H9 (cell line): ENCODE measurements at regions not wholly inside any gene's neighbourhood (a gene's known extent, or its start where the extent isn't known, plus 50 kb on each side); places are given as distances from the start of the nearest gene placed in this dataset.

Experiments used
- DNase-seq: peaks from one replicate; pipeline ENCODE4 v3.0.0-alpha.2; 2017
- H2AFZ ChIP-seq: one replicate; pipeline ENCODE4 v1.6.1; 2013; ENCODE audit warnings: mild to moderate bottlenecking, low read length, control low read depth, moderate library complexity
- H2AK5ac ChIP-seq: 2 replicates; pipeline ENCODE4 v1.6.1; 2013; ENCODE audit warnings: low read length, control low read depth, mixed read lengths; ENCODE audit not compliant: insufficient read length
- H2BK120ac ChIP-seq: one replicate; pipeline ENCODE4 v1.6.1; 2013; ENCODE audit warnings: low read depth, mild to moderate bottlenecking, low read length, control low read depth, inconsistent platforms; ENCODE audit not compliant: poor library complexity, severe bottlenecking
- H2BK12ac ChIP-seq: 2 replicates; pipeline ENCODE4 v1.6.1; 2013; ENCODE audit warnings: low read length, control low read depth, mixed read lengths, low read depth; ENCODE audit not compliant: insufficient read length
- H2BK15ac ChIP-seq: 2 replicates; pipeline ENCODE4 v1.6.1; 2013; ENCODE audit warnings: low read depth, low read length, control low read depth
- H2BK20ac ChIP-seq: one replicate; pipeline ENCODE4 v1.6.1; 2013; ENCODE audit warnings: low read depth, mild to moderate bottlenecking, low read length, control low read depth, inconsistent platforms; ENCODE audit not compliant: poor library complexity, severe bottlenecking
- H2BK5ac ChIP-seq: 2 replicates; pipeline ENCODE4 v1.6.1; 2013; ENCODE audit warnings: low read length, control low read depth, mixed read lengths; ENCODE audit not compliant: insufficient read length
- H3K14ac ChIP-seq: 2 replicates; pipeline ENCODE4 v1.6.1; 2013; ENCODE audit warnings: low read length, control low read depth; ENCODE audit not compliant: insufficient read depth
- H3K18ac ChIP-seq: 2 replicates; pipeline ENCODE4 v1.6.1; 2013; ENCODE audit warnings: low read depth, mild to moderate bottlenecking, mixed read lengths, low read length, control low read depth; ENCODE audit not compliant: insufficient read length
- H3K23ac ChIP-seq: 2 replicates; pipeline ENCODE4 v1.6.1; 2013; ENCODE audit warnings: low read length, control low read depth, mixed read lengths, low read depth; ENCODE audit not compliant: insufficient read length
- H3K23me2 ChIP-seq: 2 replicates; pipeline ENCODE4 v1.6.1; 2013; ENCODE audit warnings: low read depth, mild to moderate bottlenecking, mixed read lengths, low read length, control low read depth; ENCODE audit not compliant: insufficient read length, poor library complexity, severe bottlenecking
- H3K27ac ChIP-seq: 2 replicates; pipeline ENCODE4 v1.5.1; 2013; ENCODE audit warnings: low read length, control low read depth, mixed read lengths, low read depth; ENCODE audit not compliant: insufficient read length
- H3K27me3 ChIP-seq: 2 replicates; pipeline ENCODE4 v1.6.1; 2013; ENCODE audit warnings: low read length, control low read depth, inconsistent platforms; ENCODE audit not compliant: insufficient read depth
- H3K4ac ChIP-seq: 2 replicates; pipeline ENCODE4 v1.6.1; 2013; ENCODE audit warnings: low read depth, mild to moderate bottlenecking, control low read depth, inconsistent platforms, low read length, moderate library complexity
- H3K4me1 ChIP-seq: 2 replicates; pipeline ENCODE4 v1.6.1; 2013; ENCODE audit warnings: low read length, control low read depth, inconsistent platforms; ENCODE audit not compliant: insufficient read depth
- H3K4me2 ChIP-seq: 2 replicates; pipeline ENCODE4 v1.6.1; 2013; ENCODE audit warnings: low read length, control low read depth, mixed read lengths; ENCODE audit not compliant: insufficient read length, insufficient read depth
- H3K56ac ChIP-seq: 2 replicates; pipeline ENCODE4 v1.6.1; 2013; ENCODE audit warnings: low read depth, mild to moderate bottlenecking, mixed read lengths, low read length, control low read depth; ENCODE audit not compliant: insufficient read length
- H3K79me1 ChIP-seq: 2 replicates; pipeline ENCODE4 v1.6.1; 2013; ENCODE audit warnings: low read depth, mild to moderate bottlenecking, moderate library complexity, low read length, control low read depth, inconsistent platforms; ENCODE audit not compliant: insufficient read depth, poor library complexity, severe bottlenecking
- H3K79me2 ChIP-seq: 2 replicates; pipeline ENCODE4 v1.6.1; 2013; ENCODE audit warnings: low read length, control low read depth, inconsistent platforms; ENCODE audit not compliant: insufficient read depth
- H3K9ac ChIP-seq: 2 replicates; pipeline ENCODE4 v1.6.1; 2013; ENCODE audit warnings: low read length, control low read depth, mixed read lengths; ENCODE audit not compliant: insufficient read length; ENCODE audit errors: extremely low read depth
- H3K9me3 ChIP-seq: one replicate; pipeline ENCODE4 v1.6.1; 2013; ENCODE audit warnings: low read depth, low read length, inconsistent platforms; ENCODE audit not compliant: control insufficient read depth
- H3T11ph ChIP-seq: one replicate; pipeline ENCODE4 v1.6.1; 2013; ENCODE audit warnings: mild to moderate bottlenecking, low read length, control low read depth, inconsistent platforms
- H4K20me1 ChIP-seq: one replicate; pipeline ENCODE4 v1.6.1; 2013; ENCODE audit not compliant: control insufficient read depth, insufficient read length, insufficient read depth
- H4K5ac ChIP-seq: 2 replicates; pipeline ENCODE4 v1.6.1; 2013; ENCODE audit warnings: low read depth, mild to moderate bottlenecking, mixed read lengths, low read length, control low read depth; ENCODE audit not compliant: insufficient read length
- H4K8ac ChIP-seq: replicated peaks from 2 replicates; pipeline ENCODE4 v1.6.1; 2013; ENCODE audit warnings: low read length, control low read depth, mixed read lengths, low read depth; ENCODE audit not compliant: insufficient read length
- H4K91ac ChIP-seq: 2 replicates; pipeline ENCODE4 v1.6.1; 2013; ENCODE audit warnings: low read depth, mild to moderate bottlenecking, moderate library complexity, mixed read lengths, low read length, control low read depth; ENCODE audit not compliant: insufficient read length
- H3K27ac Mint-ChIP-seq, 3 experiments: 2 replicates in 2 of 3; 3 replicates in 1 of 3; pipeline ENCODE4 v1.8.0; 2020 to 2021; ENCODE audit warnings: mixed read lengths in 3 of 3, mild to moderate bottlenecking in 1 of 3, moderate library complexity in 1 of 3
- H3K27me3 Mint-ChIP-seq: 2 replicates; pipeline ENCODE4 v1.8.0; 2021; ENCODE audit warnings: low read depth, mild to moderate bottlenecking, moderate library complexity, mixed read lengths
- H3K36me3 Mint-ChIP-seq, 3 experiments: 2 replicates in 2 of 3; 3 replicates in 1 of 3; pipeline ENCODE4 v1.8.0; 2020 to 2021; ENCODE audit warnings: low read depth in 3 of 3, mixed read lengths in 3 of 3; ENCODE audit not compliant: insufficient read depth in 1 of 3
- H3K4me1 Mint-ChIP-seq, 2 experiments: 2 replicates each; pipeline ENCODE4 v1.8.0; 2020; ENCODE audit warnings: mixed read lengths in 2 of 2
- H3K4me3 Mint-ChIP-seq, 2 experiments: 2 replicates in 1 of 2; 3 replicates in 1 of 2; pipeline ENCODE4 v1.8.0; 2020 to 2021; ENCODE audit warnings: mild to moderate bottlenecking in 2 of 2, mixed read lengths in 2 of 2, moderate library complexity in 1 of 2
- H3K9me3 Mint-ChIP-seq, 2 experiments: 2 replicates in 1 of 2; 3 replicates in 1 of 2; pipeline ENCODE4 v1.8.0; 2020; ENCODE audit warnings: mild to moderate bottlenecking in 2 of 2, mixed read lengths in 2 of 2, moderate library complexity in 1 of 2
- CTCF ChIP-seq: fragments of 200-600 bp; sonication (generic); conservative IDR thresholded peaks from 3 replicates; pipeline ENCODE4 v1.8.0; 2021; ENCODE audit warnings: antibody characterized with exemption, mild to moderate bottlenecking
- WGBS: extraction: QIAGEN DNeasy Blood & Tissue Kit; methylation state at CpG from one replicate; pipeline ENCODE4 v1.1.7; 2013; ENCODE audit warnings: missing lambda C conversion rate, low lambda C conversion rate, mixed read lengths; ENCODE audit not compliant: insufficient read length; ENCODE audit errors: extremely low coverage; 5-methylcytosine and 5-hydroxymethylcytosine counted together

- H3K4ac ChIP-seq = no peak overlapping the region
- no peak overlapping the region for H2BK15ac ChIP-seq
- no peak for DNase-seq
- no peak overlapping the region for H2BK5ac ChIP-seq
- H3K4me1 ChIP-seq = no peaks in the 10 kb centered on the region
- Mint-ChIP-seq H3K4me1 (no peaks in the 10 kb centered on the region), H3K36me3 (no peaks in the 10 kb centered on the region), H3K4me3 (no peak overlapping the region), H3K27ac (no peak overlapping the region), H3K27me3 (no peaks in the 10 kb centered on the region), H3K9me3 (no peaks in the 10 kb centered on the region)
- H4K91ac ChIP-seq = no peak overlapping the region
- no peaks in the 10 kb centered on the region for H3K27me3 ChIP-seq
- no peak overlapping the region for H3K14ac ChIP-seq
- no peak overlapping the region for H3K9ac ChIP-seq
- no peaks in the 10 kb centered on the region for H3K79me1 ChIP-seq
- no peaks in the 10 kb centered on the region for H3K23me2 ChIP-seq
- H2BK120ac ChIP-seq = no peak overlapping the region
- H2AFZ ChIP-seq = no peak overlapping the region
- no peak overlapping the region for H2BK12ac ChIP-seq
- H3K23ac ChIP-seq = no peak overlapping the region
- no peak overlapping the region for H4K5ac ChIP-seq
- H3K56ac ChIP-seq = no peak overlapping the region
- H3K27ac ChIP-seq = no peak overlapping the region
- no peaks in the 10 kb centered on the region for H4K20me1 ChIP-seq
- H3K9me3 ChIP-seq = no peaks in the 10 kb centered on the region
- no peak overlapping the region for H3T11ph ChIP-seq
- no peak overlapping the region for H4K8ac ChIP-seq
- H3K4me2 ChIP-seq = no peak overlapping the region
- no peak overlapping the region for H3K18ac ChIP-seq
- no peaks in the 10 kb centered on the region for H3K79me2 ChIP-seq
- H2AK5ac ChIP-seq = no peak overlapping the region
- no peak for TF ChIP-seq CTCF
- no peak overlapping the region for H2BK20ac ChIP-seq
- WGBS = no CpG with 5 or more reads among the region's 1 CpG
These were observed 161.6 kb upstream of the OBI1 start for GRCh38 chr13:78820541-78820940.
